RWPE2 (cell line): ENCODE measurements at regions not wholly inside any gene's neighbourhood (a gene's known extent, or its start where the extent isn't known, plus 50 kb on each side); places are given as distances from the start of the nearest gene placed in this dataset.
A peak's percentile ranks its signal among the peaks of the same experiment; 100 is the strongest.
"Not testable (repeated sequence)": the region's sequence is repeated elsewhere in the genome, so short reads cannot be mapped to it uniquely, and the experiment has no call there.

ENCODE experiments used
- ATAC-seq: fragments of 200-7000 bp; cut with Tn5 transposase; 3 replicates; pipeline ENCODE4 v1.9.1; 2021; ENCODE audit warnings: low read depth
- DNase-seq: peaks from one replicate; pipeline ENCODE4 v3.0.0-alpha.2; 2020; ENCODE audit warnings: low spot score
- H3K27ac ChIP-seq: fragments of 450-650 bp; 2 replicates; pipeline ENCODE4 v1.5.1; 2017; ENCODE audit warnings: mild to moderate bottlenecking; ENCODE audit not compliant: poor library complexity, severe bottlenecking
- H3K27me3 ChIP-seq: fragments of 250-450 bp; sonication (Bioruptor Pico); 2 replicates; pipeline ENCODE4 v1.5.1; 2021; ENCODE audit warnings: mild to moderate bottlenecking, moderate library complexity; ENCODE audit not compliant: insufficient read depth, poor library complexity, severe bottlenecking
- H3K36me3 ChIP-seq: fragments of 250-450 bp; sonication (Bioruptor Pico); 2 replicates; pipeline ENCODE4 v1.5.1; 2020; ENCODE audit warnings: low read depth, mild to moderate bottlenecking, moderate library complexity
- H3K4me1 ChIP-seq: fragments of 250-450 bp; sonication (Bioruptor Pico); 2 replicates; pipeline ENCODE4 v1.5.1; 2021; ENCODE audit warnings: mild to moderate bottlenecking, moderate library complexity; ENCODE audit not compliant: insufficient read depth, poor library complexity, severe bottlenecking
- H3K4me3 ChIP-seq: fragments of 250-450 bp; sonication (Bioruptor Pico); 2 replicates; pipeline ENCODE4 v1.5.1; 2021; ENCODE audit warnings: mild to moderate bottlenecking, moderate library complexity; ENCODE audit not compliant: severe bottlenecking
- H3K9me3 ChIP-seq: fragments of 250-450 bp; sonication (Bioruptor Pico); 2 replicates; pipeline ENCODE4 v1.5.1; 2021; ENCODE audit warnings: mild to moderate bottlenecking, moderate library complexity; ENCODE audit not compliant: severe bottlenecking
- TF ChIP-seq, protein P1 (sequence below): fragments of 450-650 bp; IDR thresholded peaks from one replicate; pipeline ENCODE4 v1.5.1; 2017; ENCODE audit warnings: mild to moderate bottlenecking, moderate library complexity; ENCODE audit not compliant: poor library complexity, severe bottlenecking

GRCh38 chr2:231644426-231644825 lies 51.8 kb downstream of the TEX44 start:
- Histone ChIP-seq H3K27me3 (no peaks in the 10 kb centered on the region), H3K36me3 (no peaks in the 10 kb centered on the region), H3K4me3 (no peak overlapping the region), H3K4me1 (peaks cover 14% of the 10 kb centered on the region), H3K27ac (no peak overlapping the region), H3K9me3 (no peaks in the 10 kb centered on the region)
- DNase-seq: no peak
- TF ChIP-seq, protein P1, sequence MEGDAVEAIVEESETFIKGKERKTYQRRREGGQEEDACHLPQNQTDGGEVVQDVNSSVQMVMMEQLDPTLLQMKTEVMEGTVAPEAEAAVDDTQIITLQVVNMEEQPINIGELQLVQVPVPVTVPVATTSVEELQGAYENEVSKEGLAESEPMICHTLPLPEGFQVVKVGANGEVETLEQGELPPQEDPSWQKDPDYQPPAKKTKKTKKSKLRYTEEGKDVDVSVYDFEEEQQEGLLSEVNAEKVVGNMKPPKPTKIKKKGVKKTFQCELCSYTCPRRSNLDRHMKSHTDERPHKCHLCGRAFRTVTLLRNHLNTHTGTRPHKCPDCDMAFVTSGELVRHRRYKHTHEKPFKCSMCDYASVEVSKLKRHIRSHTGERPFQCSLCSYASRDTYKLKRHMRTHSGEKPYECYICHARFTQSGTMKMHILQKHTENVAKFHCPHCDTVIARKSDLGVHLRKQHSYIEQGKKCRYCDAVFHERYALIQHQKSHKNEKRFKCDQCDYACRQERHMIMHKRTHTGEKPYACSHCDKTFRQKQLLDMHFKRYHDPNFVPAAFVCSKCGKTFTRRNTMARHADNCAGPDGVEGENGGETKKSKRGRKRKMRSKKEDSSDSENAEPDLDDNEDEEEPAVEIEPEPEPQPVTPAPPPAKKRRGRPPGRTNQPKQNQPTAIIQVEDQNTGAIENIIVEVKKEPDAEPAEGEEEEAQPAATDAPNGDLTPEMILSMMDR: no peak
- no peak for ATAC-seq

DNA sequence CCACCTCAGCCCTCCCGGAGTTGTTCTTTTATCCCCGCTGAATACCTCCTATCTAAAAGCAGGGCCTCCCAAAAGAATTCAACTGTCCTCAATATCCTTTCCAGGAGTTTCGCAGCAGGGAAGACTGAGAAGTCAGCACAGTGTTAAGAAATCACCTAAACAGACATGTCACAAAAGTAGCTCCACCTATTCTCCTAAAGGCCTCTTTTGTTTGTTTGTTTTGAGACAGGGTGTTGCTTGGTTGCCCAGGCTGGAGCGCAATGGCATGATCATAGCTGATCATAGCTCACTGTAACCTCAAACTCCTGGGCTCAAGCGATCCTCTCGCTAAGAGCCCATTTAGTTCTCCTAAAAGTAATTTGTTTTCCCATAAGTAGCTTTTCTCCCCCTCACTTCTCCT lies 53.8 kb downstream of the TEX44 start:
- TF ChIP-seq, protein P1: no peak
- peaks cover 14% of the 10 kb centered on the region for H3K4me1 ChIP-seq
- no peaks in the 10 kb centered on the region for H3K27me3 ChIP-seq
- no peak overlapping the region for H3K4me3 ChIP-seq
- H3K9me3 ChIP-seq: no peaks in the 10 kb centered on the region
- H3K27ac ChIP-seq: no peak overlapping the region
- ATAC-seq (no peak), DNase-seq (no peak)
- H3K36me3 ChIP-seq: no peaks in the 10 kb centered on the region

DNA sequence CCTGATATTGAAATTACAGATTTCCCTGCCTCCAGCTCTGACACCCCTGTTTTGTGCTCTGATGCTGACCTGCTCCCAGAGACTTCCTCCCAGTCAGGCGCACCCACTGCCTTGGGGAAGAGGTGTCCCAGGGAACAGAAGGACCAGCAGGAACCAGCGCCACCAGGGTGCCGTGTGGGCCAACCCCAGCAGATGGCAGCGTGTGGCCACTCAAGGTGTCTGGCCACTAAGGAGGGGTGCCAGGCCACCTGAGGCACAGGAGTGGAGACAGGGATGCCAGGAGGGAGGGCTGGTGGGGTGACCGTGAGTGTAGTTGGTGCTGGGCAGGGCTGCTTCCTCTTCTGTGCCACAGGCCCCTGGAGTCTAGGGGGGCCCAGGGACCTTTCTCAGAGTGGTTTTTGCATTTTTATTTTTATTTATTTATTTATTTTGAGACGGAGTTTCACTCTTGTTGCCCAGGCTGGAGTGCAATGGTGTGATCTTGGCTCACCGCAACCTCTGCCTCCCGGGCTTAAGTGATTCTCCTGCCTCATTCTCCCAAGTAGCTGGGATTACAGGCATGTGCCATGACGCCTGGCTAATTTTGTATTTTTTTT lies 56.0 kb downstream of the TEX44 start:
- no peak for DNase-seq
- no peak overlapping the region for H3K4me3 ChIP-seq
- no peaks in the 10 kb centered on the region for H3K9me3 ChIP-seq
- no peaks in the 10 kb centered on the region for H3K4me1 ChIP-seq
- TF ChIP-seq, protein P1: peak; percentile 80
- ATAC-seq: peak; percentile 85
- no peak overlapping the region for H3K27ac ChIP-seq
- no peaks in the 10 kb centered on the region for H3K36me3 ChIP-seq
- H3K27me3 ChIP-seq: no peaks in the 10 kb centered on the region

- not testable (repeated sequence) for H3K9me3 ChIP-seq, H3K27ac ChIP-seq, H3K4me1 ChIP-seq, DNase-seq, H3K36me3 ChIP-seq, H3K27me3 ChIP-seq, ATAC-seq, H3K4me3 ChIP-seq
Measured at GRCh38 chr2:231651561-231651960, 56.8 kb upstream of the PTMA start.

DNA sequence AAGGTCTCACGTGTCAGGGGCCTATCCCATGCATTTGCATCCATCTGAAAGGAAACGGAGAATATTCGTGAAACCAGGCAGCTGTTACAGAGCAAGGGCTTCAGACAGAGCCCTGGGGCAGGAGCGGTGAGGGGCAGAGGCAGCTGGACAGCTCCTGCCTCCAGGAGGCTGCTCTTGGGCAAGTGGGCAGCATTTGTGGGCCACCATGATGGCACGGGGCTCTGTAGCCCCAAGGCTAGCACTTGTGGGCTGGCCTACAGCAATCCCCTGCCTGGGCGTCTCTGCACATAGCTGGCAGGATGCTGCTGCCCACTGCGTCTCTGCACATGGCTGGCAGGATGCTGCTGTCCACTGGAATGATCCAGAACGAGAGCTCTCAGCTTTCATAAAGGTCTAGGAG lies 52.8 kb upstream of the PTMA start:
- Histone ChIP-seq H3K36me3 (no peaks in the 10 kb centered on the region), H3K27me3 (no peaks in the 10 kb centered on the region), H3K27ac (no peak overlapping the region), H3K4me1 (no peaks in the 10 kb centered on the region), H3K4me3 (no peak overlapping the region), H3K9me3 (no peaks in the 10 kb centered on the region)
- DNase-seq (no peak), ATAC-seq (no peak)
- TF ChIP-seq, protein P1: no peak
